ACHN (cell line): ENCODE measurements at regions not wholly inside any gene's neighbourhood (a gene's known extent, or its start where the extent isn't known, plus 50 kb on each side); places are given as distances from the start of the nearest gene placed in this dataset.
A peak's percentile ranks its signal among the peaks of the same experiment; 100 is the strongest.

ENCODE experiments used
- DNase-seq: peaks from one replicate; pipeline ENCODE4 v3.0.0-alpha.2; 2015
- in situ Hi-C: cut with HindIII; loops from 2 replicates; pipeline ENCODE4 v1.10.0; 2017; ENCODE audit warnings: low sequenced_read_pairs, low pct_ligation_motif_present, low pct_unique_long_range_greater_than_20kb

GRCh38 chr2:65724336-65724735, 291.9 kb upstream of the SPRED2 start:
- in situ Hi-C loops: no loop called here

GRCh38 chr2:65722028-65722778, 289.8 kb upstream of the SPRED2 start:
- in situ Hi-C loops: no loop called here
- peak; percentile 12 for DNase-seq

More at GRCh38 chr2:65724336-65724735, 291.9 kb upstream of the SPRED2 start:
- DNase-seq: no peak

- in situ Hi-C loops: no loop called here
- no peak for DNase-seq
Observed at GRCh38 chr2:65716698-65717097, 284.3 kb upstream of the SPRED2 start.

GRCh38 chr2:65715323-65715722, 282.9 kb upstream of the SPRED2 start:
- DNase-seq: no peak
- in situ Hi-C loops: no loop called here

- DNase-seq: no peak
- in situ Hi-C loops: no loop called here
Observed at GRCh38 chr2:65714866-65715265, 282.5 kb upstream of the SPRED2 start.

GRCh38 chr2:65711863-65712262, 279.5 kb upstream of the SPRED2 start:
- DNase-seq: no peak
- in situ Hi-C loops: no loop called here

GRCh38 chr2:65710779-65711295, 278.4 kb upstream of the SPRED2 start:
- DNase-seq: peak; percentile 29
- in situ Hi-C loops: no loop called here

- in situ Hi-C loops: no loop called here
- DNase-seq: no peak
Observed at GRCh38 chr2:65710356-65710755, 278.0 kb upstream of the SPRED2 start.

GRCh38 chr2:65708086-65708485, 275.7 kb upstream of the SPRED2 start:
- in situ Hi-C loops: no loop called here
- DNase-seq: peak; percentile 12

- no peak for DNase-seq
- in situ Hi-C loops: no loop called here
Observed at GRCh38 chr2:65706411-65706810, 274.0 kb upstream of the SPRED2 start.

- DNase-seq: no peak
- in situ Hi-C loops: no loop called here
Observed at GRCh38 chr2:65701191-65701590, 268.8 kb upstream of the SPRED2 start.

- DNase-seq: no peak
- in situ Hi-C loops: no loop called here
Observed at GRCh38 chr2:65700720-65701119, 268.3 kb upstream of the SPRED2 start.

GRCh38 chr2:65700004-65700651, 267.7 kb upstream of the SPRED2 start:
- no peak for DNase-seq
- in situ Hi-C loops: no loop called here

GRCh38 chr2:65691816-65692215, 259.4 kb upstream of the SPRED2 start:
- DNase-seq: no peak
- in situ Hi-C loops: no loop called here

GRCh38 chr2:65688141-65688886, 255.9 kb upstream of the SPRED2 start:
- DNase-seq: no peak
- in situ Hi-C loops: no loop called here

GRCh38 chr2:65687614-65688013, 255.2 kb upstream of the SPRED2 start:
- in situ Hi-C loops: no loop called here
- DNase-seq: no peak

- in situ Hi-C loops: no loop called here
- no peak for DNase-seq
Observed at GRCh38 chr2:65686928-65687521, 254.6 kb upstream of the SPRED2 start.

- no peak for DNase-seq
- in situ Hi-C loops: no loop called here
Observed at GRCh38 chr2:65681503-65681902, 249.1 kb upstream of the SPRED2 start.

GRCh38 chr2:65678779-65679391, 246.5 kb upstream of the SPRED2 start:
- no peak for DNase-seq
- in situ Hi-C loops: no loop called here
